ENCODE measurements at regions not wholly inside any gene's neighbourhood (a gene's known extent, or its start where the extent isn't known, plus 50 kb on each side); places are given as distances from the start of the nearest gene placed in this dataset.

DNA sequence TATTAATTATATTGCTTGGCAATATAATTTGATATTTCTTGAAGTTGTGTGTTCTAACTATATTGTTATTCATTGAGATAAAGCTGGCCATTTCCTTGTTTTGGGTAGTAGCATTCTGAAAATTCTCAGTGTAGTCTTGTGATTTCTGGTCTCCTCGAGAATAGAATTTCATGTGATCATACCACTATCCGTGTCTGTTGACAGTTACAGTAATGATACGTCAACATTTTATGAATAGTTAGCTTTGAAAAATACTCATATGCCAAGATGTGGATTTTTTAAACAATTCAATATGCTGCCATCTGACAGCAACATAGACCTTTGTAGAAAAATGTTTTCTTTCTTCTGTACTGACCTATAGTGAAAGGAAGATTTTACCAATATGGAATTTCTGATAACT, 723.7 kb upstream of the SLC35B3 start:
- no peak for TF ChIP-seq FOS (IDR thresholded peaks at IDR 0.05; ENCODE audit: borderline replicate concordance, insufficient read depth, low read length)
- no peak for TF ChIP-seq POLR2AphosphoS5 (IDR thresholded peaks at IDR 0.05; ENCODE audit: insufficient read depth, low read depth, low read length)
